AG09319 (cell line): ENCODE measurements at regions not wholly inside any gene's neighbourhood (a gene's known extent, or its start where the extent isn't known, plus 50 kb on each side); places are given as distances from the start of the nearest gene placed in this dataset.

ENCODE experiments used
- DNase-seq: peaks from one replicate; pipeline ENCODE4 v3.0.0-alpha.2; 2010; ENCODE audit warnings: low read depth; ENCODE audit errors: extremely low read depth
- TF ChIP-seq, protein P1 (sequence below): IDR thresholded peaks from 2 replicates; pipeline ENCODE4 v1.5.1; 2011; ENCODE audit warnings: low read depth, mild to moderate bottlenecking, inconsistent platforms, low read length, moderate library complexity

DNA sequence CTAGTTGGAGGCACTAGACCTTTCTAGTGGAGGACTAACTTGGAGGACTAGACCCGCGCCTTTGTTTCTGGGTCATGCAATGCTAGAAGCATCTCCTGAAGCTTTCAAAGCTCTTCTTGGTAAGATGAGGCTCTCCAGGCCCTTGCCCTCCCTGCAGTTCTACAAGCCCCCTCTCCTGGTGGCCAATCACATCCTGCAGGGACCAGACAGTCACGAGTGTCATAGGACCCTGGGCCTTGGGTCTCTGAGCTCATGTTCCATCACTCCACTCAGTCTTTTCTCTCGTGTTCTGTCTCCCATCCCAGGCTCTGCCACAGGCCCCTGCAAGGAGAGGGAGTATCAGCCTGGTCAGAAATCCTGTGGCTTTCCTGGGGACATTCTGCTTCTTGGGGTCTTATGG is 119.6 kb downstream of the CYLD start:
- TF ChIP-seq, protein P1, sequence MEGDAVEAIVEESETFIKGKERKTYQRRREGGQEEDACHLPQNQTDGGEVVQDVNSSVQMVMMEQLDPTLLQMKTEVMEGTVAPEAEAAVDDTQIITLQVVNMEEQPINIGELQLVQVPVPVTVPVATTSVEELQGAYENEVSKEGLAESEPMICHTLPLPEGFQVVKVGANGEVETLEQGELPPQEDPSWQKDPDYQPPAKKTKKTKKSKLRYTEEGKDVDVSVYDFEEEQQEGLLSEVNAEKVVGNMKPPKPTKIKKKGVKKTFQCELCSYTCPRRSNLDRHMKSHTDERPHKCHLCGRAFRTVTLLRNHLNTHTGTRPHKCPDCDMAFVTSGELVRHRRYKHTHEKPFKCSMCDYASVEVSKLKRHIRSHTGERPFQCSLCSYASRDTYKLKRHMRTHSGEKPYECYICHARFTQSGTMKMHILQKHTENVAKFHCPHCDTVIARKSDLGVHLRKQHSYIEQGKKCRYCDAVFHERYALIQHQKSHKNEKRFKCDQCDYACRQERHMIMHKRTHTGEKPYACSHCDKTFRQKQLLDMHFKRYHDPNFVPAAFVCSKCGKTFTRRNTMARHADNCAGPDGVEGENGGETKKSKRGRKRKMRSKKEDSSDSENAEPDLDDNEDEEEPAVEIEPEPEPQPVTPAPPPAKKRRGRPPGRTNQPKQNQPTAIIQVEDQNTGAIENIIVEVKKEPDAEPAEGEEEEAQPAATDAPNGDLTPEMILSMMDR, result no peak
- DNase-seq, result no peak

DNA sequence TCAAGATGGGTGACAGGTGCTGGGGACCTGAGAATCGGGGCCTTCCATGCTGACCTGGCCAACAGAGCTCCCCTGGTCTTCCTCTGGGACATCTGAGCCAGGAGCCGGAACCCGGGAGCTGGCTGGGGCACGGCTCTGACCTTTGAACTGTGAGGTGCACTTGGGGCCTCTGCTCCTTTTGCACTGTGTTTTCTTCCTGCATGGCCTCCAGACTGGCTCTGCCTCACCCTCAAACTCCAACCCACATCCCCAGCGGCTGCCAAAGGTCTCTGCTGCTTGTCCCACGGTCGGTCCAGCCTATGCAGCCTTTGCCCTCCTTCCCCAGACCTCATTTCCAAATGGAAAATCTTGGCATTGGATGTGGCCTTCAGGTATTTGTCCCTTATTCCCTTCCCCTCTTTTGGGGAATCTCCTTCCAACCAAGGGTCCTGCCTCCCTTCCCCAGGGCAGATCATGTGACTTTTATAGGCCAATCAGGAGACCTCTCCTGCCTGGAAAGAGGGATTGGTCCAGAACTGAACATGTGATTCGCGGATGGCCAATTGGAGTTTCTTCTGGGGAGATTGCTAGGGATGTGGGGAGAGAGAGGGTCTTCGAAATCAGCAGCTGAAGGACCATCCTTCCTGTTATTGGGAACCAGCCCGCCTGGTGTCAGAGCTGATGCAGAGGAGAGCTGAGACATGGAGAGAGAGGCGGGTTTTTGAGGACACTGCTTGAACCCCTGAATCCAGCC is 117.9 kb downstream of the CYLD start:
- no peak for DNase-seq
- TF ChIP-seq, protein P1, result no peak

DNA sequence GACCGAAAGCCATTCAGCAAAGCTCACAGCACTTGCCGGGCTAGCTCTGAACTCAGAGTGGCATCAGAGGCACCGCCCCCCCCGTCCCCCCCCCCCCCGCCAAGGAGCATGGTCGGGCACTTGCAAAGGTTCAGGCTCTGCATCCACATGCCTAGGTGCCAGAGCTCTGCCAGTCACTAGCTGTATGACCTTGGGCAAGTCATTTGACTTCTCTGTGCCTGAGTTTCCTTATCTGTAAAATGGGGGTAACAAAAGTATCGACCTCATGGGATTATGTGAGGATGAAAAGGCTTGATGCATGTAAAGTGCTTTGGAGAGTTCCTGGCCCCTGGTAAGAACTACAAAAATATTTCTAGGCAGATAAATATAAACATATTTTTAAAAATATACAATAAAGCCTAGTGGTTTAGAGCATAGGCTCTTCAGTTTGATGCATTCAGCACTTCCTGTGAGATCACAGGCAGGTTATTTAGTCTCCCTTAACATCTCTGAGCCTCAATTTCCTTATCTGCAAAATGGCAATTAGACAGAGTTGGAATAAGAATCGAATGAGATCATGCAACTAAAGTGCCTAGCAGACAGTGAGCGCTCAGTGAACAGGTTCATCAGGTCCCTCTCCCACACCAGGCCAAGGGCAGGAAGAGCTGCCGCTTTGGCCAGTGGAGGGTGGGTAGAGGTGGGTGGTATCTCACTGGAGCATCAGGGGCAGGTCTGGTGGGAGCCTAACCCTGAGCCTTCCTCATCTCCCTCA is 117.2 kb downstream of the CYLD start:
- no peak for DNase-seq
- TF ChIP-seq, protein P1, result no peak

DNA sequence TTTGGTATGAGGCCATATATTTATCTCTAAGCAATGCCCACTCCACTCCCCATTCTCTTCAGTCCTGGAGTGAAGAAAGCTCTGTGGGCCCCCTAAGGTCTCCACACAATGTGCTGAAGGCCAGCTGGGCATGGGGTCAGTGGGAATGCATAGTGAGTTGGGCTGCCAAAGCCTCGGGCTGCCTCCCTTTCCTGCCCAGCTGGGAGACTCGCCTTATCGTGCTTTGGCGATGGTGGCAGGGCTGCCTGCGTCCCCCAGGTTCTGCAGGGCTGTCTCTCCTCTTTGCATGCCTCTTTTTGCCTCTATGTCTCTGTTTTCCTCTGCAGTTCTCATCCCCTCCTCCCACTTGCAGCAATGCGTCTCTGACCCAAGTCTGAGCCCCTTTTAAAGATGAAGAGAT is 116.5 kb downstream of the CYLD start:
- DNase-seq, result no peak
- TF ChIP-seq, protein P1, result no peak

DNA sequence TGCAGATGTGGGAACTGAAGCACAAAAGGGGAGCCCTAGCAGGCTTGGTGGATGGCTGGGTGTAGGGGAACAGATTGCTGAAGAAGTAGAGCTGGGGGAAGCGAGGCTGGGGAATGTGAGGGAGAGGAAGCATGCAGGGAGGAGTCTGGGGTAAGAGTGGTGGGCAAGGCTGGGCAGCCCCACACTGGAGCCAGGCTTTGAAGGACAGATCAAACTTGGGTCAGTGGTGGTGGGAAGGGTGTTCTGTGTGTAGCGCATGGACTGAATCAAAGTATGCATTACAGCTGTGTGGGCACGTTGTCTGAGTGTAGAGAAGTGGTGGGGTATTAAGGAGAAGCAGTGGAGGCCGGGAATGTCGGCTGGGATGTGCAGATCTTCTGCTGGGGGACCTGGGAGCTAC is 116.0 kb downstream of the CYLD start:
- DNase-seq, result no peak
- TF ChIP-seq, protein P1, result no peak

DNA sequence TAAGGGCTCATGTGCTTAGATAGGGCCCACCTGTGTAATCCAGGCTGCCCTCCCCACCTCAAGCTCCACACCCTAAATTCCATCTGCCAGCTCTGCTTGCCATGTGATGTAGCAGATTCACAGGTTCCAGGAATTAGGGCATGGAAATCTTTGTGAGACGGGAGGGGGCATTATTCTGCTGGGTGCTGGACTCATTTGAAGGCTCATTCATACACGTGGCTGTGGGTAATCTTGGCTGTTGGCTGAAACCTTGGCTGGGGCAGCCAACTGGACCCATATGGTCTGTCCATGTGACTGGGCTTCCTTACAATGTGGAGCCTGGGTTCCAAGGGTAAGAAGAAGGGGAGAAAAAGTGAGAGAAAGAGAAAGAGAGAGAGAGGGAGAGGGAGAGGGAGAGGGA is 115.1 kb downstream of the CYLD start:
- TF ChIP-seq, protein P1, result no peak
- no peak for DNase-seq

DNA sequence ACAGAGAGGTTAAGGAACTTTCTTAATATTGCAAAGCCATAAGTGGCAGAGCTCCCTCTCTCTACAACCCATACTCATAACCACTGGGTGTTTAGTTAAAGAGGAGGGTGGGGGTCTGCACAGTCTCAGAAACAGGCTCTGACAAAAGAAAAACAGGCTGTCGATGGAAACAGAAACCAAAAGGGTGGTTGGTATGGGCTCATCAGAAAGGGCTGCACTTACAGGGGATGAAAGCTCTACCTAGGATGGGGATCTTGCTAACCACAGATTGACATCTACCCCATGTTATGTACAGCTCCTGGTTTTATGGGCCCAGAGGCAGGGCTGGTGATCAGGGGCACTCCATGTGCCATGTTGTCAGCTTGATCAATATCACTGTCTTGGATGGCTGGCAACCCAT is 111.4 kb downstream of the CYLD start:
- no peak for DNase-seq
- TF ChIP-seq, protein P1, result no peak
